Hepatocyte (in vitro differentiated cells): ENCODE measurements at regions not wholly inside any gene's neighbourhood (a gene's known extent, or its start where the extent isn't known, plus 50 kb on each side); places are given as distances from the start of the nearest gene placed in this dataset.
"Not testable (repeated sequence)": the region's sequence is repeated elsewhere in the genome, so short reads cannot be mapped to it uniquely, and the experiment has no call there.

Source experiments
- DNase-seq: peaks from one replicate; pipeline ENCODE4 v3.0.0-alpha.2; 2016; ENCODE audit warnings: low spot score
- H2AFZ ChIP-seq: fragments of 200-600 bp; sonication (generic); 2 replicates; pipeline ENCODE4 v1.6.0; 2016; ENCODE audit warnings: antibody characterized with exemption, mild to moderate bottlenecking
- H3K27ac ChIP-seq: fragments of 200-600 bp; sonication (generic); 2 replicates; pipeline ENCODE4 v1.5.1; 2016; ENCODE audit warnings: mild to moderate bottlenecking
- H3K27me3 ChIP-seq: fragments of 200-600 bp; sonication (generic); 2 replicates; pipeline ENCODE4 v1.6.1; 2016
- H3K36me3 ChIP-seq: fragments of 200-600 bp; sonication (generic); replicated peaks from 2 replicates; pipeline ENCODE4 v1.5.1; 2016; ENCODE audit warnings: low read depth; ENCODE audit not compliant: insufficient read depth
- H3K4me1 ChIP-seq: fragments of 200-600 bp; sonication (generic); 2 replicates; pipeline ENCODE4 v1.5.1; 2016; ENCODE audit warnings: mild to moderate bottlenecking, moderate library complexity; ENCODE audit not compliant: insufficient read depth
- H3K4me2 ChIP-seq: fragments of 200-600 bp; sonication (generic); 2 replicates; pipeline ENCODE4 v1.6.0; 2016
- H3K4me3 ChIP-seq: fragments of 200-600 bp; sonication (generic); 2 replicates; pipeline ENCODE4 v1.5.1; 2016; ENCODE audit warnings: mild to moderate bottlenecking
- H3K79me2 ChIP-seq: fragments of 200-600 bp; sonication (generic); 2 replicates; pipeline ENCODE4 v1.6.0; 2017; ENCODE audit warnings: mild to moderate bottlenecking
- H3K9me2 ChIP-seq: fragments of 200-600 bp; sonication (generic); replicated peaks from 2 replicates; pipeline ENCODE4 v1.6.0; 2017; ENCODE audit warnings: mild to moderate bottlenecking; ENCODE audit not compliant: insufficient read depth
- H3K9me3 ChIP-seq: fragments of 200-600 bp; sonication (generic); 2 replicates; pipeline ENCODE4 v1.5.1; 2016; ENCODE audit warnings: low read depth, mild to moderate bottlenecking
- H4K20me1 ChIP-seq: fragments of 200-600 bp; sonication (generic); 2 replicates; pipeline ENCODE4 v1.6.0; 2016; ENCODE audit warnings: mild to moderate bottlenecking; ENCODE audit not compliant: insufficient read depth, poor library complexity, severe bottlenecking
- CTCF ChIP-seq: fragments of 200-600 bp; sonication (generic); IDR thresholded peaks from 2 replicates; pipeline ENCODE4 v1.5.1; 2016; ENCODE audit warnings: antibody characterized with exemption, mild to moderate bottlenecking; ENCODE audit not compliant: poor library complexity
- EZH2 ChIP-seq: fragments of 200-600 bp; sonication (generic); IDR thresholded peaks from 2 replicates; pipeline ENCODE4 v1.6.1; 2016; ENCODE audit warnings: antibody characterized with exemption, mild to moderate bottlenecking, borderline replicate concordance
- EZH2phosphoT487 ChIP-seq: fragments of 200-600 bp; sonication (generic); IDR thresholded peaks from one replicate; pipeline ENCODE4 v1.6.1; 2018; ENCODE audit warnings: antibody characterized with exemption, mild to moderate bottlenecking, low read depth, moderate library complexity; ENCODE audit not compliant: unreplicated experiment, severe bottlenecking
- WGBS: methylation state at CpG from one replicate; pipeline ENCODE4 v1.1.6; 2016; ENCODE audit warnings: low lambda C conversion rate; ENCODE audit errors: missing lambda C conversion rate; 5-methylcytosine and 5-hydroxymethylcytosine counted together

- Histone ChIP-seq H3K36me3 (no peaks in the 10 kb centered on the region), H3K27ac (no peak overlapping the region), H3K9me3 (no peaks in the 10 kb centered on the region), H3K9me2 (no peaks in the 10 kb centered on the region), H3K4me3 (no peak overlapping the region), H3K27me3 (no peaks in the 10 kb centered on the region), H4K20me1 (no peaks in the 10 kb centered on the region), H3K4me2 (no peak overlapping the region), H3K79me2 (no peaks in the 10 kb centered on the region), H2AFZ (no peak overlapping the region), H3K4me1 (no peaks in the 10 kb centered on the region)
- WGBS, result 77% methylated on average over 7 of the region's 7 CpGs
- TF ChIP-seq EZH2phosphoT487 (no peak), CTCF (no peak), EZH2 (no peak)
- no peak for DNase-seq
These were observed 363.1 kb upstream of the NOX3 start for GRCh38 chr6:155818698-155819097.

GRCh38 chr6:155813548-155813947, 357.9 kb upstream of the NOX3 start:
- no peaks in the 10 kb centered on the region for H3K79me2 ChIP-seq
- H3K27me3 ChIP-seq, result no peaks in the 10 kb centered on the region
- 62% methylated on average over 5 of the region's 5 CpGs for WGBS
- no peaks in the 10 kb centered on the region for H3K9me2 ChIP-seq
- no peaks in the 10 kb centered on the region for H3K36me3 ChIP-seq
- no peak overlapping the region for H3K4me2 ChIP-seq
- H3K4me3 ChIP-seq, result no peak overlapping the region
- no peak for DNase-seq
- H3K27ac ChIP-seq, result no peak overlapping the region
- TF ChIP-seq EZH2phosphoT487 (no peak), EZH2 (no peak), CTCF (no peak)
- no peaks in the 10 kb centered on the region for H3K9me3 ChIP-seq
- no peak overlapping the region for H2AFZ ChIP-seq
- H3K4me1 ChIP-seq, result no peaks in the 10 kb centered on the region
- H4K20me1 ChIP-seq, result no peaks in the 10 kb centered on the region

GRCh38 chr6:155807243-155807642, 351.6 kb upstream of the NOX3 start:
- DNase-seq, result no peak
- Histone ChIP-seq H3K36me3 (no peaks in the 10 kb centered on the region), H3K27me3 (no peaks in the 10 kb centered on the region), H3K4me3 (no peak overlapping the region), H3K9me2 (no peaks in the 10 kb centered on the region), H3K4me1 (no peaks in the 10 kb centered on the region), H2AFZ (no peak overlapping the region), H3K27ac (no peak overlapping the region), H3K9me3 (no peaks in the 10 kb centered on the region), H3K4me2 (no peak overlapping the region), H3K79me2 (no peaks in the 10 kb centered on the region), H4K20me1 (no peaks in the 10 kb centered on the region)
- WGBS, result 91% methylated on average over 6 of the region's 6 CpGs
- no peak for TF ChIP-seq EZH2phosphoT487
- TF ChIP-seq EZH2, result no peak
- TF ChIP-seq CTCF, result no peak

- Histone ChIP-seq H3K4me1 (no peaks in the 10 kb centered on the region), H2AFZ (no peak overlapping the region), H3K27me3 (no peaks in the 10 kb centered on the region), H3K9me2 (no peaks in the 10 kb centered on the region), H3K36me3 (no peaks in the 10 kb centered on the region), H3K4me2 (no peak overlapping the region), H3K27ac (no peak overlapping the region), H3K9me3 (no peaks in the 10 kb centered on the region), H3K4me3 (no peak overlapping the region), H3K79me2 (no peaks in the 10 kb centered on the region), H4K20me1 (no peaks in the 10 kb centered on the region)
- TF ChIP-seq EZH2phosphoT487 (no peak), EZH2 (no peak), CTCF (no peak)
- no peak for DNase-seq
- WGBS, result 95% methylated on average over 1 of the region's 1 CpG
These were observed 345.4 kb upstream of the NOX3 start for GRCh38 chr6:155801046-155801445.

GRCh38 chr6:155798876-155799275, 343.2 kb upstream of the NOX3 start:
- not testable (repeated sequence) for H3K36me3 ChIP-seq, H3K27me3 ChIP-seq, DNase-seq, H2AFZ ChIP-seq, H3K79me2 ChIP-seq, H4K20me1 ChIP-seq, H3K4me1 ChIP-seq, H3K9me3 ChIP-seq, H3K9me2 ChIP-seq, H3K27ac ChIP-seq, H3K4me3 ChIP-seq, H3K4me2 ChIP-seq
- 89% methylated on average over 3 of the region's 3 CpGs for WGBS
